CD14-positive monocyte (primary cell): ENCODE measurements at regions not wholly inside any gene's neighbourhood (a gene's known extent, or its start where the extent isn't known, plus 50 kb on each side); places are given as distances from the start of the nearest gene placed in this dataset.
"Not testable (repeated sequence)": the region's sequence is repeated elsewhere in the genome, so short reads cannot be mapped to it uniquely, and the experiment has no call there.

Experiments
- DNase-seq, 3 donors: peaks; one replicate each; pipeline ENCODE4 v3.0.0-alpha.2; 2011 to 2022
- H2AFZ ChIP-seq: 2 replicates; pipeline ENCODE4 v1.6.0; 2012; ENCODE audit warnings: mild to moderate bottlenecking, low read depth, low read length, inconsistent platforms; ENCODE audit not compliant: insufficient read depth, poor library complexity, severe bottlenecking
- H3K27ac ChIP-seq, 2 donors: 1 replicate in 1 of 2; 2 replicates in 1 of 2; pipeline ENCODE4 v1.5.1; 2012 to 2013; ENCODE audit warnings: low read length in 2 of 2, control low read depth in 1 of 2, inconsistent platforms in 1 of 2, low read depth in 1 of 2, mild to moderate bottlenecking in 1 of 2
- H3K27me3 ChIP-seq, 2 donors: one replicate each; pipeline versions ENCODE4 v1.6.0 to v1.6.1; 2011 to 2013; ENCODE audit warnings: low read length in 2 of 2; ENCODE audit not compliant: control insufficient read depth in 2 of 2, insufficient read depth in 2 of 2
- H3K36me3 ChIP-seq, 2 donors: replicated peaks in 1 of 2; 1 replicate in 1 of 2; 2 replicates in 1 of 2; pipeline versions ENCODE4 v1.5.1 to v1.6.1; 2012 to 2013; ENCODE audit warnings: low read length in 2 of 2, control low read depth in 1 of 2, inconsistent platforms in 1 of 2, mild to moderate bottlenecking in 1 of 2; ENCODE audit not compliant: insufficient read depth in 2 of 2, control insufficient read depth in 1 of 2
- H3K4me1 ChIP-seq, 2 donors: 1 replicate in 1 of 2; 2 replicates in 1 of 2; pipeline versions ENCODE4 v1.5.1 to v1.6.1; 2012 to 2013; ENCODE audit warnings: low read length in 2 of 2, control low read depth in 1 of 2, inconsistent platforms in 1 of 2, mild to moderate bottlenecking in 1 of 2, moderate library complexity in 1 of 2; ENCODE audit not compliant: insufficient read depth in 2 of 2, control insufficient read depth in 1 of 2
- H3K4me2 ChIP-seq: replicated peaks from 2 replicates; pipeline ENCODE3; 2012; ENCODE audit warnings: low read length, moderate library complexity, mild to moderate bottlenecking; ENCODE audit not compliant: poor library complexity, severe bottlenecking; ENCODE audit errors: extremely low read depth
- H3K4me3 ChIP-seq, 3 experiments: fragments of 200-600 bp in 1 of 3; sonication (generic) in 1 of 3; replicated peaks in 1 of 3; 1 replicate in 2 of 3; 2 replicates in 1 of 3; pipeline ENCODE4 v1.5.1; 2011 to 2013; ENCODE audit warnings: low read length in 3 of 3, mild to moderate bottlenecking in 3 of 3, control low read depth in 2 of 3, low read depth in 2 of 3, inconsistent platforms in 1 of 3, moderate library complexity in 1 of 3
- H3K79me2 ChIP-seq: 2 replicates; pipeline ENCODE4 v1.6.0; 2012; ENCODE audit warnings: mild to moderate bottlenecking, control low read depth, inconsistent platforms, low read length, moderate library complexity; ENCODE audit not compliant: insufficient read depth
- H3K9ac ChIP-seq: 2 replicates; pipeline ENCODE4 v1.6.0; 2017; ENCODE audit warnings: low read length, mild to moderate bottlenecking; ENCODE audit not compliant: insufficient read depth, poor library complexity, severe bottlenecking
- H3K9me3 ChIP-seq, 2 donors: replicated peaks in 1 of 2; 1 replicate in 1 of 2; 2 replicates in 1 of 2; pipeline versions ENCODE4 v1.5.1 to v1.6.1; 2012 to 2013; ENCODE audit warnings: low read length in 2 of 2, control low read depth in 1 of 2; ENCODE audit not compliant: control insufficient read depth in 1 of 2, insufficient read depth in 1 of 2
- H4K20me1 ChIP-seq: 2 replicates; pipeline ENCODE4 v1.6.0; 2012; ENCODE audit warnings: mild to moderate bottlenecking, low read length, control low read depth, moderate library complexity; ENCODE audit not compliant: insufficient read depth
- H3K27ac Mint-ChIP-seq, 7 donors: one replicate each; pipeline ENCODE4 v1.8.0; 2020; ENCODE audit warnings: mild to moderate bottlenecking in 7 of 7, mixed read lengths in 7 of 7, moderate library complexity in 6 of 7, inconsistent platforms in 2 of 7
- H3K27me3 Mint-ChIP-seq, 3 donors: one replicate each; pipeline ENCODE4 v1.8.0; 2021 to 2022; ENCODE audit warnings: low read depth in 3 of 3, mild to moderate bottlenecking in 3 of 3, mixed read lengths in 3 of 3, moderate library complexity in 3 of 3, inconsistent platforms in 1 of 3
- H3K36me3 Mint-ChIP-seq, 2 donors: one replicate each; pipeline ENCODE4 v1.8.0; 2020; ENCODE audit warnings: mixed read lengths in 2 of 2, inconsistent platforms in 1 of 2, mild to moderate bottlenecking in 1 of 2
- H3K4me1 Mint-ChIP-seq: one replicate; pipeline ENCODE4 v1.8.0; 2020; ENCODE audit warnings: mild to moderate bottlenecking, mixed read lengths
- H3K4me3 Mint-ChIP-seq, 2 donors: one replicate each; pipeline ENCODE4 v1.8.0; 2020; ENCODE audit warnings: mild to moderate bottlenecking in 2 of 2, mixed read lengths in 2 of 2, moderate library complexity in 1 of 2
- H3K9me3 Mint-ChIP-seq, 7 donors: one replicate each; pipeline ENCODE4 v1.8.0; 2020 to 2022; ENCODE audit warnings: mixed read lengths in 7 of 7, mild to moderate bottlenecking in 6 of 7, moderate library complexity in 6 of 7, inconsistent platforms in 2 of 7
- WGBS: methylation state at CpG from one replicate; pipeline ENCODE4 v1.1.5; 2013; ENCODE audit warnings: missing lambda C conversion rate; ENCODE audit not compliant: insufficient coverage; 5-methylcytosine and 5-hydroxymethylcytosine counted together
- intact Hi-C, 2 donors: fragments of 100-400 bp; cut with micrococcal nuclease; formaldehyde crosslinking; loops; one replicate each; pipeline versions ENCODE4 v1.15.0 to v1.15.1; 2023
- TF ChIP-seq, protein P1 (sequence below): fragments of 200-600 bp; IDR thresholded peaks from one replicate; pipeline ENCODE4 v1.8.0; 2022; ENCODE audit warnings: antibody characterized with exemption, mild to moderate bottlenecking

DNA sequence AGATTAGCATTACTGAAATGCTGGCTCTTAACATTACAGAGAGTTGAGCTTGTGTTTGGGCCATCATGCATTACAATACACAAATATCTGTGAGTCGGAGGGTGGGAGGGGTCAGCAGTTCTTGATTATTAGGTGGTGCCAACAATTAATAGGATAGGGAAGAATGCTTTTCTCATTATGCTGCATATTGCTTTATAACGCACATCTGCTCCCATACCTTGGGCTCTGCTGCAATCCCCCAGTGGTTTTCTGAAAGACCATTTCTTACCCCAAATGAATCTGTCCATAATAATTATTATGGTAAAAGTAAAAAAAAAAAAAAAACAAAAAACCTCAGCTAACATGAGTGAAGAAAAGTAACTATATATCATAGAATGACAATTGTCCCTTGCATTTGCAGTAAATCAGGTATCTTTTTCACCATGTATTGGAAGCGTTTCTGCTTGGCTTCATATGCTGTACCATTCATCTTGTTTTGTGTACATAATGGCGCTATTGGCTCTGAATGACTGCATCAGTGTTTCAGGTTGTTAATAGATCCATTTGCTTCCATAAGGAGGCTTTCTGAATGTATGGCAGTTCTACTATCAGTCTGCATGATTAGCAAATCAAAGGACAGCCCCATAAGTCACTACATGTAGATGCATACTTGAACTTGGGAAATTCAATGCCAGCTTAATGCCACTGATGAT, 75.9 kb downstream of the CAVIN4 start:
- no CpG with 5 or more reads among the region's 4 CpGs for WGBS
- no peak overlapping the region for H3K27ac Mint-ChIP-seq

GRCh38 chr9:100656851-100657250, 79.0 kb downstream of the CAVIN4 start:
- H3K36me3 ChIP-seq, H3K9ac ChIP-seq, H3K4me2 ChIP-seq, intact Hi-C loops, H3K4me1 ChIP-seq, H3K27ac ChIP-seq, H4K20me1 ChIP-seq, H3K27me3 ChIP-seq, H3K27me3 Mint-ChIP-seq, H3K27ac Mint-ChIP-seq, H3K4me3 Mint-ChIP-seq, H3K4me1 Mint-ChIP-seq, H2AFZ ChIP-seq, H3K4me3 ChIP-seq, H3K79me2 ChIP-seq, DNase-seq, H3K36me3 Mint-ChIP-seq: not testable (repeated sequence)
- peaks cover 6 to 16% (median 13%) of the 10 kb centered on the region in 7 donors for H3K9me3 Mint-ChIP-seq
- WGBS: 50% methylated on average over 1 of the region's 2 CpGs
- peaks cover 12% of the 10 kb centered on the region in 2 donors for H3K9me3 ChIP-seq

More for the DNA sequence above, 75.9 kb downstream of the CAVIN4 start:
- H4K20me1 ChIP-seq: no peaks in the 10 kb centered on the region
- intact Hi-C loops: no loop called here
- H3K9me3 ChIP-seq: peaks cover 12% of the 10 kb centered on the region in 2 donors
- Mint-ChIP-seq H3K36me3 (no peaks in the 10 kb centered on the region), H3K27me3 (peaks cover 0 to 3% (median 0%) of the 10 kb centered on the region in 3 donors), H3K9me3 (peaks cover 6 to 19% (median 13%) of the 10 kb centered on the region in 7 donors), H3K4me3 (no peak overlapping the region), H3K4me1 (no peaks in the 10 kb centered on the region)
- no peak for DNase-seq
- H3K4me1 ChIP-seq: no peaks in the 10 kb centered on the region
- no peak overlapping the region for H3K4me3 ChIP-seq
- no peak overlapping the region for H3K27ac ChIP-seq
- TF ChIP-seq, protein P1, sequence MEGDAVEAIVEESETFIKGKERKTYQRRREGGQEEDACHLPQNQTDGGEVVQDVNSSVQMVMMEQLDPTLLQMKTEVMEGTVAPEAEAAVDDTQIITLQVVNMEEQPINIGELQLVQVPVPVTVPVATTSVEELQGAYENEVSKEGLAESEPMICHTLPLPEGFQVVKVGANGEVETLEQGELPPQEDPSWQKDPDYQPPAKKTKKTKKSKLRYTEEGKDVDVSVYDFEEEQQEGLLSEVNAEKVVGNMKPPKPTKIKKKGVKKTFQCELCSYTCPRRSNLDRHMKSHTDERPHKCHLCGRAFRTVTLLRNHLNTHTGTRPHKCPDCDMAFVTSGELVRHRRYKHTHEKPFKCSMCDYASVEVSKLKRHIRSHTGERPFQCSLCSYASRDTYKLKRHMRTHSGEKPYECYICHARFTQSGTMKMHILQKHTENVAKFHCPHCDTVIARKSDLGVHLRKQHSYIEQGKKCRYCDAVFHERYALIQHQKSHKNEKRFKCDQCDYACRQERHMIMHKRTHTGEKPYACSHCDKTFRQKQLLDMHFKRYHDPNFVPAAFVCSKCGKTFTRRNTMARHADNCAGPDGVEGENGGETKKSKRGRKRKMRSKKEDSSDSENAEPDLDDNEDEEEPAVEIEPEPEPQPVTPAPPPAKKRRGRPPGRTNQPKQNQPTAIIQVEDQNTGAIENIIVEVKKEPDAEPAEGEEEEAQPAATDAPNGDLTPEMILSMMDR: no peak
- no peak overlapping the region for H3K9ac ChIP-seq
- H3K27me3 ChIP-seq: no peaks in the 10 kb centered on the region
- H3K36me3 ChIP-seq: no peaks in the 10 kb centered on the region
- H3K4me2 ChIP-seq: no peak overlapping the region
- no peaks in the 10 kb centered on the region for H3K79me2 ChIP-seq
- no peak overlapping the region for H2AFZ ChIP-seq
